GM12878 (cell line): ENCODE measurements at regions not wholly inside any gene's neighbourhood (a gene's known extent, or its start where the extent isn't known, plus 50 kb on each side); places are given as distances from the start of the nearest gene placed in this dataset.

Experiments
- ATAC-seq: fragments of 200-7000 bp; cut with Tn5 transposase; 3 replicates; pipeline ENCODE4 v1.9.1; 2020; ENCODE audit warnings: mild to moderate bottlenecking, moderate library complexity
- BruUV-seq: library from RNA; stranded (reverse); fragments of 400-500 nt; replicated peaks from 2 replicates; lab custom pipeline; 2021; lab: Mats Ljungman, UMichigan
- CTCF ChIA-PET: fragments of 300-600 bp; sonication (Branson Sonifier 250); formaldehyde crosslinking; extraction: SDS; loops from one replicate; lab custom pipeline; 2021; ENCODE audit warnings: inconsistent platforms; lab: Yijun Ruan, JAX
- POLR2A ChIA-PET: fragments of 350-600 bp; formaldehyde crosslinking; extraction: SDS; loops from one replicate; lab custom pipeline; 2021; ENCODE audit warnings: inconsistent platforms; lab: Charles Lee
- RAD21 ChIA-PET: fragments of 300-600 bp; sonication (Branson Sonifier 250); formaldehyde crosslinking; loops from one replicate; lab custom pipeline; 2023; ENCODE audit warnings: antibody characterized with exemption; ENCODE audit not compliant: unreplicated experiment; lab: Charles Lee
- SMC1A ChIA-PET: fragments of 300-600 bp; sonication (Branson Sonifier 250); formaldehyde crosslinking; loops from one replicate; lab custom pipeline; 2023; ENCODE audit not compliant: unreplicated experiment, uncharacterized antibody; lab: Charles Lee
- DNase-seq: peaks from one replicate; pipeline ENCODE4 v3.0.0-alpha.2; 2011; ENCODE audit warnings: low read depth, low spot score
- FAIRE-seq: peaks from 3 replicates; lab custom pipeline; 2011; peaks lifted over from hg19 to GRCh38; lab: Jason Lieb, UNC
- H2AFZ ChIP-seq: 2 replicates; pipeline ENCODE4 v1.6.0; 2011; ENCODE audit warnings: low read depth, low read length, control low read depth; ENCODE audit not compliant: control insufficient read depth
- H3K27ac ChIP-seq: 2 replicates; pipeline ENCODE4 v1.5.1; 2011; ENCODE audit warnings: control low read depth; ENCODE audit not compliant: control insufficient read depth, insufficient read depth
- H3K27me3 ChIP-seq, 2 experiments: replicated peaks in 1 of 2; 2 replicates each; pipeline versions ENCODE4 v1.6.0 to v1.6.1; 2011; ENCODE audit warnings: low read length in 1 of 2; ENCODE audit not compliant: control insufficient read depth in 2 of 2, insufficient read depth in 2 of 2
- H3K36me3 ChIP-seq, 2 experiments: 2 replicates each; pipeline ENCODE4 v1.5.1; 2011; ENCODE audit warnings: low read length in 1 of 2; ENCODE audit not compliant: control insufficient read depth in 2 of 2, insufficient read depth in 2 of 2
- H3K4me1 ChIP-seq: 2 replicates; pipeline ENCODE4 v1.6.1; 2011; ENCODE audit warnings: mild to moderate bottlenecking, low read length, moderate library complexity, mixed read lengths; ENCODE audit not compliant: control insufficient read depth, insufficient read depth
- H3K4me2 ChIP-seq: 2 replicates; pipeline ENCODE4 v1.6.0; 2011; ENCODE audit warnings: control low read depth; ENCODE audit not compliant: control insufficient read depth, insufficient read depth
- H3K4me3 ChIP-seq: fragments of 200-600 bp; sonication (generic); 2 replicates; pipeline ENCODE4 v1.5.1; 2016
- H3K79me2 ChIP-seq: 2 replicates; pipeline ENCODE4 v1.6.0; 2011; ENCODE audit warnings: low read length; ENCODE audit not compliant: control insufficient read depth, insufficient read depth
- H3K9ac ChIP-seq: 2 replicates; pipeline ENCODE4 v1.8.0; 2011; ENCODE audit warnings: low read length, control low read depth, mixed read lengths; ENCODE audit not compliant: control insufficient read depth, insufficient read depth
- H3K9me3 ChIP-seq: replicated peaks from 3 replicates; pipeline ENCODE4 v1.5.1; 2011; ENCODE audit warnings: mild to moderate bottlenecking, low read length; ENCODE audit not compliant: control insufficient read depth, insufficient read depth
- H4K20me1 ChIP-seq: 2 replicates; pipeline ENCODE4 v1.6.0; 2011; ENCODE audit not compliant: control insufficient read depth, insufficient read depth
- CHD2 ChIP-seq: IDR thresholded peaks from 2 replicates; pipeline ENCODE4 v1.6.1; 2011; ENCODE audit warnings: low read depth, low read length, improper control_type of control experiment, borderline replicate concordance
- E2F4 ChIP-seq: IDR thresholded peaks from 2 replicates; pipeline ENCODE4 v1.6.1; 2012; ENCODE audit warnings: low read depth, low read length, improper control_type of control experiment
- FOS ChIP-seq: IDR thresholded peaks from 3 replicates; pipeline ENCODE4 v1.6.1; 2011; ENCODE audit warnings: borderline replicate concordance; ENCODE audit not compliant: insufficient read length; ENCODE audit errors: extremely low read depth
- FOXM1 ChIP-seq: IDR thresholded peaks from 2 replicates; pipeline ENCODE4 v1.6.1; 2012; ENCODE audit warnings: low read depth, mild to moderate bottlenecking, inconsistent platforms, low read length, moderate library complexity
- REST ChIP-seq: IDR thresholded peaks from 2 replicates; pipeline ENCODE4 v1.6.1; 2012; ENCODE audit warnings: mild to moderate bottlenecking, low read depth, low read length
- SIN3A ChIP-seq: IDR thresholded peaks from 2 replicates; pipeline ENCODE4 v1.6.1; 2012; ENCODE audit warnings: low read depth, low read length, improper control_type of control experiment
- ZZZ3 ChIP-seq: IDR thresholded peaks from 2 replicates; pipeline ENCODE4 v1.6.1; 2011; ENCODE audit warnings: low read depth; ENCODE audit not compliant: control insufficient read depth, insufficient read length
- WGBS: methylation state at CpG from one replicate; pipeline ENCODE4 v1.1.6; 2016; ENCODE audit warnings: low lambda C conversion rate; ENCODE audit not compliant: insufficient replicate concordance, insufficient coverage; ENCODE audit errors: missing lambda C conversion rate; 5-methylcytosine and 5-hydroxymethylcytosine counted together
- in situ Hi-C: fragments of 300-500 bp; cut with MboI; formaldehyde crosslinking; loops from 9 replicates; pipeline ENCODE4 v1.14.3; 2018; ENCODE audit warnings: mixed read lengths
- intact Hi-C: fragments of 100-400 bp; cut with micrococcal nuclease; formaldehyde crosslinking; loops from one replicate; pipeline ENCODE4 v1.14.2; 2022; ENCODE audit not compliant: unreplicated experiment
- TF ChIP-seq, protein P1 (sequence below): fragments of 450-650 bp; formaldehyde crosslinking; IDR thresholded peaks from 2 replicates; pipeline ENCODE4 v1.4.0; 2020; ENCODE audit warnings: mild to moderate bottlenecking, moderate library complexity

DNA sequence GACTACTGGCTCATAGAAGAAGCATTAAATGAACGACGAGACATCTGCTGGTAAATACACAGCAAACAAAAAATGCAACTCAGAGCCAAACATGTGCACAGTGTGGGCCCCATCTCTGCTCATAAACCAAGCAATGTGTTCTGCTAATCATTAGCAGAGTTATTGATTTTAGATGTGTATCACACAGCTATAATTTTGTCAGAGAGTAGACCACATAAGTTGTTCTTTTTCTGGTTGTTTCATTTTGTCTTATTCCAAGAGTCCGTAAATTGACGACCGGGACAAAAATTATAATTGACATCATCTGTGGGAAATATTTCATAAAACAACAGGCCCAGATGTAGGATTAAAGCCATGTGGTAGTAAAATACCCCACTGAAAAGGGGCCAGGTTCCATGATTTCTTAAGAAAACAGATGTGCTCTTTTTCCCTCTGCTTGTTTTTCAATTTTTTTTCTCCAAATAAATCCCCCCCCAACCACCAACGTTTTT is 423.6 kb downstream of the HAO1 start:
- Histone ChIP-seq H2AFZ (no peak overlapping the region), H3K27me3 (no peaks in the 10 kb centered on the region), H4K20me1 (no peaks in the 10 kb centered on the region), H3K4me1 (no peaks in the 10 kb centered on the region), H3K27ac (no peak overlapping the region), H3K4me3 (no peak overlapping the region), H3K79me2 (no peaks in the 10 kb centered on the region), H3K9ac (no peak overlapping the region), H3K36me3 (no peaks in the 10 kb centered on the region), H3K4me2 (no peak overlapping the region), H3K9me3 (no peaks in the 10 kb centered on the region)
- intact Hi-C loops, result no loop called here
- DNase-seq (no peak), ATAC-seq (no peak), FAIRE-seq (no peak)
- ChIA-PET RAD21 (no interaction called here), CTCF (interaction anchor here (0.7 kb wide), 1 partner anchor 10 kb away, joined by 4 read pairs; no protein-coding TSS in a partner anchor)
- no TSS peak for BruUV-seq
- in situ Hi-C loops, result no loop called here
- 12% methylated on average over 6 of the region's 6 CpGs for WGBS
- TF ChIP-seq SIN3A (no peak), FOS (no peak), E2F4 (no peak), ZZZ3 (no peak), CHD2 (no peak), REST (no peak), FOXM1 (no peak)
- TF ChIP-seq, protein P1, sequence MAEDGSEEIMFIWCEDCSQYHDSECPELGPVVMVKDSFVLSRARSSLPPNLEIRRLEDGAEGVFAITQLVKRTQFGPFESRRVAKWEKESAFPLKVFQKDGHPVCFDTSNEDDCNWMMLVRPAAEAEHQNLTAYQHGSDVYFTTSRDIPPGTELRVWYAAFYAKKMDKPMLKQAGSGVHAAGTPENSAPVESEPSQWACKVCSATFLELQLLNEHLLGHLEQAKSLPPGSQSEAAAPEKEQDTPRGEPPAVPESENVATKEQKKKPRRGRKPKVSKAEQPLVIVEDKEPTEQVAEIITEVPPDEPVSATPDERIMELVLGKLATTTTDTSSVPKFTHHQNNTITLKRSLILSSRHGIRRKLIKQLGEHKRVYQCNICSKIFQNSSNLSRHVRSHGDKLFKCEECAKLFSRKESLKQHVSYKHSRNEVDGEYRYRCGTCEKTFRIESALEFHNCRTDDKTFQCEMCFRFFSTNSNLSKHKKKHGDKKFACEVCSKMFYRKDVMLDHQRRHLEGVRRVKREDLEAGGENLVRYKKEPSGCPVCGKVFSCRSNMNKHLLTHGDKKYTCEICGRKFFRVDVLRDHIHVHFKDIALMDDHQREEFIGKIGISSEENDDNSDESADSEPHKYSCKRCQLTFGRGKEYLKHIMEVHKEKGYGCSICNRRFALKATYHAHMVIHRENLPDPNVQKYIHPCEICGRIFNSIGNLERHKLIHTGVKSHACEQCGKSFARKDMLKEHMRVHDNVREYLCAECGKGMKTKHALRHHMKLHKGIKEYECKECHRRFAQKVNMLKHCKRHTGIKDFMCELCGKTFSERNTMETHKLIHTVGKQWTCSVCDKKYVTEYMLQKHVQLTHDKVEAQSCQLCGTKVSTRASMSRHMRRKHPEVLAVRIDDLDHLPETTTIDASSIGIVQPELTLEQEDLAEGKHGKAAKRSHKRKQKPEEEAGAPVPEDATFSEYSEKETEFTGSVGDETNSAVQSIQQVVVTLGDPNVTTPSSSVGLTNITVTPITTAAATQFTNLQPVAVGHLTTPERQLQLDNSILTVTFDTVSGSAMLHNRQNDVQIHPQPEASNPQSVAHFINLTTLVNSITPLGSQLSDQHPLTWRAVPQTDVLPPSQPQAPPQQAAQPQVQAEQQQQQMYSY (CRISPR knock-in tag), result no peak
- TF ChIP-seq, all 136 proteins: peak for 0
- ChIA-PET SMC1A (interaction anchor here (0.7 kb wide), 1 partner anchor 11 kb away, joined by 5 read pairs; no protein-coding TSS in a partner anchor), POLR2A (no interaction called here)
